Hematopoietic multipotent progenitor cell treated with erythropoietin and hydrocortisone succinate and interleukin-3 and kit ligand, for 4 days (in vitro differentiated cells): ENCODE measurements at regions not wholly inside any gene's neighbourhood (a gene's known extent, or its start where the extent isn't known, plus 50 kb on each side); places are given as distances from the start of the nearest gene placed in this dataset.
"Not testable (repeated sequence)": the region's sequence is repeated elsewhere in the genome, so short reads cannot be mapped to it uniquely, and the experiment has no call there.

Experiments used
- DNase-seq: peaks from one replicate; pipeline ENCODE4 v3.0.0-alpha.2; 2015

DNA sequence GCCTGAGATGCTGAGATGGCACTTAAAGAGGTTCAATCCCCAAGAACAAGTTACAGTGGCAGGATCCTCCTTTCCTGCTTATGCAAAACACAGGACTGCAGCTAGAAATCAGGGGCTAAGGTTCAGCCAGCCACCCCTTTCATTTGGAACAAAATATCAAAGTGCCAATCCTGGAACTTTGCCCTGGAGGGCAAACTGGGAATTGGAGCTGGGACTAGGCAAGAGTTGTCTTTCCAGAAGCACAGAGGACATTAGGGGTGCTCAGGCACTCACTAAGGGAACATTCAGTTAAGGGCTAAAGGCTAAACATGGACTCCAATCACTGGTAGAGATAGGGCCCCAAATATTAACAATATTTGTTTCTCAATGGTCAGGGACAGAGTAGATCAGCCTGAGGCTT, 237.2 kb downstream of the EMP1 start:
- DNase-seq, result no peak

GRCh38 chr12:13431041-13431440, 234.5 kb downstream of the EMP1 start:
- no peak for DNase-seq

- no peak for DNase-seq
These were observed 232.2 kb downstream of the EMP1 start for GRCh38 chr12:13428538-13429265.

DNA sequence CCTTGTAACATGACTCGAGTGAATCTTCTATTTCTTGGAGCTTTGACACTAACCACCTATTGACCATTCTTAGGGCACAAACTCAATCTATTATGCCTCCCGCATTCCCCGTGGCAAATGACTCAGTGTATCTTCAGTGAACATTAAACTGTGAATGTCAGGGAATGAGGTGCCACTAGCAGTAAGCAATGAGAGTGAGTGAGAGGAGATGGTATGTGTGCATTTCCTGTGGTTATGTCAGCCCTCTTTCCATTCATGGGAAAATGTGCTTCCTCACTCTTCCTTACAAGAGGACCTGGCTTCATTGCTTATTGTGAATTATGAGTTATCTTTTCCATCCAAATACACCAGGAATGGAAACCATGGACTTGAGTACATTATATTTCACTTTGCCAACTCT, 229.2 kb downstream of the EMP1 start:
- DNase-seq, result no peak

DNA sequence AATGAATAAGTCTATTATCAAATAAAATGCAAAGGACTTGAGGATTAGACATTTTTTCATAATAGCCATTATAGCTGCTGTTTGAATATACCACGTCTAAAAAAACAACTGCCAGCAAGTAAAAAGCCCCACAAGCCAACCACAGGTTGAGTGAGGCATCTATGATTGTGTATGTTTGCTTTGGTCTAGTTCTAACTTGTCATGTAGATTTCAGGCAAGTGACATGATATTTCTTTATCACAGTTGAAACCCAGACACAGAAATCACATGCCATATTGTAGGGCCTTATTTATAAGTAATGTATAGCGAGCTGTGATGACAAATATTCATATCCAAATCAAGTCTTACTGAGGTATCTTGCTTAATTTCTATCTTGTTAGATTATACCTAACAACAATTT, 225.8 kb downstream of the EMP1 start:
- no peak for DNase-seq

GRCh38 chr12:13417516-13417915, 221.0 kb downstream of the EMP1 start:
- no peak for DNase-seq

- no peak for DNase-seq
These were observed 214.8 kb downstream of the EMP1 start for GRCh38 chr12:13411287-13411686.

DNA sequence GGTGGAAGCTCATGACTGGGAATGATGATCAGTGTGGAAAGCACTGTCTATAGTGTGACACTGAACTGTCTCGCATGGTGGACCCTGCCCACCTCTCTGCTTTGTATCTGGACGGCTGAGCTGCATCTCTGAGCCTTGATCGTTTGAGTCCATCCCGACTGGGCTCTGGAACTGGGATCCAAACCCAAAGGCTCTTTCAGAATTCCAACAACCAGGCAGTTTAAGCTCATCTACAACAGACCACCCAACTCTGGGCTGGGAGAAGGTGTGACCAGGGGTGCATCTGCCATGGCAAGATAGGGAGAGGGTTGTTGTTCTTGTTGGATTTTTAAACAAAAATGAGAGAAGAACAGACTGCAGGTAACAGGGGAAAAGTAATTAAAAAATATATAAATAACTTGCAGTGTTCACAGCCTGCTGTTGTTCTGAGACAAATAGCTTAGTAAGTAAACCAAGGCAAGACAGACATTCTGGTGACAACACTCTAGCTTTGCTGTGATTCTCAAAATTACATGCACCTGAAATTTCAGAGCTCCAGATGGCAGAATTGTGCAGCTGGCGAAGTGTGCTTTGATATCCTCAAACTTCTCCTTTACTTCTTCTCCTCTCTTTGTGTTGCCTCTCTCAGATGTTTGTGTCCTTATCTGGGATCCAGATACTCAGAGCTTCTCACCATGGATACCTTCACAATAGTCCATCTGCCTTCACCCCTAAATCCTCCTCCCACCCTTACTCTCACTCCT, 209.6 kb downstream of the EMP1 start:
- DNase-seq, result no peak

- no peak for DNase-seq
These were observed 208.3 kb downstream of the EMP1 start for GRCh38 chr12:13404631-13405473.

DNA sequence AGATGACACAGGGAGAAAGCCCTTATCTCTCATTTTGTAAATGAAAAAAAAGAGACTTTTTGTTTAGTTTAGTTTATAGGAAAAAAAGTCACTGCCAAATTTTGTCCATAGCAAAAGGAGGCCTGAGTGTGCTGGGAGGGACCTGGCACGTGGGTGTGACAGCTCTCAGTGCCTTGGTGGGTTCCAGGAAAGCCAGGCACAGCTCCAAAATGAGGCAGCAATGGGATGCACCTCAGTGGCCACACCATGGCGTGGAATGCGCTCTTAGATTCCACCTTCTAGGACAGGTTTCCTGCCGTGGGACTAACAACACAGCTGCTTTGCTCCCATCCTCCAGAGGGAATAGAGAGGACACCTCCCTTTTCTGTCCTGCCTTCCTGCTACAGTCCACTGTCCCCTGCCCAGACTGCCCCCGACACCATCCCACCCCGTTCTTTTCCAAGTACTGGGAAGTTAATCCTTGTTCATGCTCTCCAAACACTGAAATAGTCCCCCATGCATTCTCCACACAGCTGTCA, 207.6 kb downstream of the EMP1 start:
- no peak for DNase-seq

DNA sequence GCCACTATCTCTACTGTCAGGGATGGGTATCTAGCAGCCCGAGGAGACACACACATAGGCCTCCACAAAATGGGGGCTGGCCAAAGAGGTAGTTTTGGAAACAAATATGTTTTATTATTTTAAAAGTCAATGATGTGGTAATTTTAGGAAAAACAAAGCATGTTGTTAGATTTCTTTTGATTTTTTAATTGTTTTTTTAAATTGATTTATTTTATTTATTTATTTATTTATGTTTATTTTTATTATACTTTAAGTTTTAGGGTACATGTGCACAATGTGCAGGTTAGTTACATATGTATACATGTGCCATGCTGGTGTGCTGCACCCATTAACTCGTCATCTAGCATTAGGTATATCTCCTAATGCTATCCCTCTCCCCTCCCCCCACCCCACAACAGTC, 194.8 kb downstream of the EMP1 start:
- DNase-seq, result not testable (repeated sequence)

GRCh38 chr12:13390918-13391317, 194.4 kb downstream of the EMP1 start:
- no peak for DNase-seq

- DNase-seq, result no peak
These were observed 193.9 kb downstream of the EMP1 start for GRCh38 chr12:13390381-13390861.

- no peak for DNase-seq
These were observed 190.6 kb downstream of the EMP1 start for GRCh38 chr12:13387101-13387500.

GRCh38 chr12:13386323-13387039, 190.0 kb downstream of the EMP1 start:
- no peak for DNase-seq

GRCh38 chr12:13383379-13383778, 186.9 kb downstream of the EMP1 start:
- DNase-seq, result no peak

DNA sequence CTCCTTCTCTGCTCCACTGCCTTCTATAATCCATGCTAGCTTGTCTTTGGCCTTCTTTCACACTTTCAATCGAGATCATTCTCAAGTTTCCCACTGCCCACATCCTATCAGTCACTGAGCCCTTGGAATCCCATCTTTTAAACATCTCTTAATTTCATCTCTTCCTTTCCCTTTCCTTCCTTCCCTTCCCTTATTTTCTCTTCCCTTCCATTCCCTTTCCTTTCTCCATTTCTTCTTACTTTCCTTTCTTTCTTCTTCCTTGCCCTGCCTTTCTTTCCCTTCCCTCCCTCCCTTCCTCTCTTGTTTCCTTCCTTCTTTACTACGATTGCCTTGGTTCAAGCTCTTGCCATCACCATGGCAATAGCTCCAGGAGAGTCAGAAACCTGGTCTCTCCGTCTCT, 183.8 kb downstream of the EMP1 start:
- no peak for DNase-seq

GRCh38 chr12:13379531-13380188, 183.1 kb downstream of the EMP1 start:
- DNase-seq, result no peak

DNA sequence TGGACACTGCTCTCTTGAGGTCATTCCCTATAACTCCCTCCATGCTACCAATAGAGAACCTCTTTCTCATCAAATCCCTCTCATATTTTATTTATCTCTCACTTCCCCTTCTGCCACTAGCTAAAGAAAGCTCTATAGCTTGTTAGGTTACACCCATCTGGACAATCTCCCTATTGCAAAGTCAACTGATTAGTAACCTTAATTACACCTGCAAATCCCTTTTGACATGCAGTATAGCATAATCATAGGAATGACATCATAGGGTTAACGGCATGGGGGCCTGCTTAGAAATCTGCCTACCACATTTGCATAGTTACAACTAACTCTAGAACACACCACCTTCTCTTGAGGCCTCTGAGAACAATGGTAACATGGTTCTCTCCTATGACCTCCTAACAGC, 181.2 kb downstream of the EMP1 start:
- DNase-seq, result no peak

DNA sequence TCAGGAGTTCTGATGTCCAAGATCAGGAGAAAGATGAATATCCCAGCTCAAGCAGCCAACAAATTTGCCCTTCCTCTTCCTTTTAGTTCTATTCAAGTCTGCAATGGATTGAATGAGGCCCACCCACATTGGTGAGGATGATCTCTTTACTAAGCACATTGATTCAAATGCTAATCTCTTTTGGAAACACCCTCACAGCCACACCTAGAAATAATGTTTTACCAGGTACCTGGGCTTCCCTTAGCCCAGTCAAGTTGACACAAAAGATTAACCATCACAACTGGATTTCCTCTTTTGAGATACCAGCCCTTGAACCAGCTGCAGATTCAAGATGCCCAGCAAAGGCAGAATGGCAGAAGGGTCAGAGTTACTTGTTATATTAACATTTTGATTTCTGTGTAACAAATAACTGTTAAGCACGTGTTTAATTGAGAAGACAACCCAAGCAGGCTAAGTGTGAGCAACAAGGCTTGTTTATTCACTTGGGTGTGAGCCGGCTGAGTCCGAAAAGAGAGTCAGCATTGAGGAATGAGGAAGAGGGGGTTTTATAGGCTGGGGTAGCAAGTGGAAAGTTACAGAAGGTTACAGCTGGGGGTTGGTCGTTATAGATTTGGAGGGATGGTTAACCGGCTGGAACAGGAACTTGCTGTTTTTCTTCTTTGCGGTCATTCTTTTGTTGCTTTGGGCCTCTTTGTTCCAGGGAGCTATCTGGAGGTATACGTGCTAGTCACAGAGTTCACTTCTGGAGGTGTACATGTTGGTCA, 180.3 kb downstream of the EMP1 start:
- no peak for DNase-seq
